ENCODE measurements at regions not wholly inside any gene's neighbourhood (a gene's known extent, or its start where the extent isn't known, plus 50 kb on each side); places are given as distances from the start of the nearest gene placed in this dataset.

- intact Hi-C loops (cut with micrococcal nuclease): no loop called here
These were observed 275.1 kb downstream of the NPHP4 start for GRCh38 chr1:5717031-5717682.

GRCh38 chr1:5716126-5716525, 276.1 kb downstream of the NPHP4 start:
- intact Hi-C loops (cut with micrococcal nuclease): no loop called here

GRCh38 chr1:5713101-5714010, 278.9 kb downstream of the NPHP4 start:
- intact Hi-C loops (cut with micrococcal nuclease): no loop called here

- intact Hi-C loops (cut with micrococcal nuclease): no loop called here
These were observed 280.1 kb downstream of the NPHP4 start for GRCh38 chr1:5711956-5712645.

GRCh38 chr1:5711079-5711478, 281.1 kb downstream of the NPHP4 start:
- intact Hi-C loops (cut with micrococcal nuclease): no loop called here

- intact Hi-C loops (cut with micrococcal nuclease): no loop called here
These were observed 282.2 kb downstream of the NPHP4 start for GRCh38 chr1:5709976-5710375.

- intact Hi-C loops (cut with micrococcal nuclease): no loop called here
These were observed 282.7 kb downstream of the NPHP4 start for GRCh38 chr1:5709461-5709975.

- intact Hi-C loops (cut with micrococcal nuclease): no loop called here
These were observed 283.6 kb downstream of the NPHP4 start for GRCh38 chr1:5708346-5709245.

- intact Hi-C loops (cut with micrococcal nuclease): no loop called here
These were observed 284.5 kb downstream of the NPHP4 start for GRCh38 chr1:5707566-5708345.

GRCh38 chr1:5706239-5706638, 286.0 kb downstream of the NPHP4 start:
- intact Hi-C loops (cut with micrococcal nuclease): no loop called here

GRCh38 chr1:5705751-5706150, 286.5 kb downstream of the NPHP4 start:
- intact Hi-C loops (cut with micrococcal nuclease): no loop called here

GRCh38 chr1:5704561-5705514, 287.4 kb downstream of the NPHP4 start:
- intact Hi-C loops (cut with micrococcal nuclease): no loop called here

- intact Hi-C loops (cut with micrococcal nuclease): no loop called here
These were observed 290.6 kb downstream of the NPHP4 start for GRCh38 chr1:5701642-5702041.

- intact Hi-C loops (cut with micrococcal nuclease): no loop called here
These were observed 298.7 kb downstream of the NPHP4 start for GRCh38 chr1:5693568-5693967.

- intact Hi-C loops (cut with micrococcal nuclease): no loop called here
These were observed 299.6 kb downstream of the NPHP4 start for GRCh38 chr1:5692664-5693063.

- intact Hi-C loops (cut with micrococcal nuclease): no loop called here
These were observed 300.3 kb downstream of the NPHP4 start for GRCh38 chr1:5691795-5692509.

GRCh38 chr1:5690898-5691297, 301.3 kb downstream of the NPHP4 start:
- intact Hi-C loops (cut with micrococcal nuclease): no loop called here

- intact Hi-C loops (cut with micrococcal nuclease): no loop called here
These were observed 301.9 kb downstream of the NPHP4 start for GRCh38 chr1:5690291-5690690.
